SK-N-SH (cell line): ENCODE measurements at regions not wholly inside any gene's neighbourhood (a gene's known extent, or its start where the extent isn't known, plus 50 kb on each side); places are given as distances from the start of the nearest gene placed in this dataset.

Experiments used
- CTCF ChIA-PET: fragments of 300-600, 350-600 bp; formaldehyde crosslinking; extraction: SDS; loops from one replicate; lab custom pipeline; 2021; lab: Yijun Ruan, JAX
- POLR2A ChIA-PET: fragments of 350-600 bp; sonication (Branson Sonifier 250); formaldehyde crosslinking; extraction: SDS; loops from one replicate; lab custom pipeline; 2020; ENCODE audit warnings: antibody characterized with exemption, inconsistent platforms; lab: Yijun Ruan, JAX
- DNase-seq: peaks from one replicate; pipeline ENCODE4 v3.0.0; 2012
- H2AFZ ChIP-seq: fragments of 200-600 bp; sonication (generic); 2 replicates; pipeline ENCODE4 v1.8.1; 2016; ENCODE audit warnings: antibody characterized with exemption, mild to moderate bottlenecking, low read depth
- H3F3A ChIP-seq: fragments of 200-600 bp; sonication (generic); replicated peaks from 2 replicates; pipeline ENCODE3; 2016; ENCODE audit warnings: antibody characterized with exemption, mild to moderate bottlenecking; ENCODE audit not compliant: insufficient read depth
- H3K27ac ChIP-seq, 2 experiments: fragments of 200-500 bp in 1 of 2; fragments of 200-600 bp in 1 of 2; sonication (Bioruptor generic) in 1 of 2; sonication (generic), shearing (Covaris generic) in 1 of 2; 2 replicates each; pipeline versions ENCODE4 v1.5.1 to v1.6.1; 2014 to 2016; ENCODE audit warnings: low read depth in 2 of 2, inconsistent platforms in 1 of 2, low read length in 1 of 2, mild to moderate bottlenecking in 1 of 2, mixed read lengths in 1 of 2
- H3K27me3 ChIP-seq: fragments of 200-600 bp; sonication (generic), shearing (Covaris generic); 2 replicates; pipeline ENCODE4 v1.6.1; 2016; ENCODE audit warnings: mixed run types; ENCODE audit not compliant: insufficient read depth
- H3K36me3 ChIP-seq, 2 experiments: fragments of 200-500 bp in 1 of 2; fragments of 200-600 bp in 1 of 2; sonication (Bioruptor generic) in 1 of 2; sonication (generic) in 1 of 2; replicated peaks in 1 of 2; 2 replicates each; pipeline versions ENCODE3 to v1.5.1; 2014 to 2016; ENCODE audit warnings: low read length in 1 of 2, mild to moderate bottlenecking in 1 of 2; ENCODE audit not compliant: insufficient read depth in 2 of 2, control insufficient read depth in 1 of 2
- H3K4me1 ChIP-seq, 2 experiments: fragments of 200-500 bp in 1 of 2; fragments of 200-600 bp in 1 of 2; sonication (Bioruptor generic) in 1 of 2; sonication (generic), shearing (Covaris generic) in 1 of 2; 2 replicates each; pipeline versions ENCODE4 v1.5.1 to v1.6.1; 2014 to 2016; ENCODE audit warnings: low read depth in 1 of 2, low read length in 1 of 2, mixed run types in 1 of 2; ENCODE audit not compliant: insufficient read depth in 2 of 2, control insufficient read depth in 1 of 2
- H3K4me2 ChIP-seq: fragments of 200-600 bp; sonication (generic), shearing (Covaris generic); 2 replicates; pipeline ENCODE4 v1.6.1; 2017; ENCODE audit warnings: mixed run types
- H3K4me3 ChIP-seq, 2 experiments: fragments of 200-500 bp in 1 of 2; fragments of 200-600 bp in 1 of 2; sonication (Bioruptor generic) in 1 of 2; sonication (generic), shearing (Covaris generic) in 1 of 2; 2 replicates each; pipeline versions ENCODE4 v1.5.1 to v1.8.1; 2014 to 2016; ENCODE audit warnings: low read depth in 2 of 2, inconsistent platforms in 1 of 2, low read length in 1 of 2, mild to moderate bottlenecking in 1 of 2, mixed read lengths in 1 of 2, moderate library complexity in 1 of 2
- H3K79me2 ChIP-seq: fragments of 200-600 bp; sonication (generic); 2 replicates; pipeline ENCODE4 v1.8.1; 2017; ENCODE audit warnings: mild to moderate bottlenecking; ENCODE audit not compliant: insufficient read depth
- H3K9ac ChIP-seq: fragments of 200-600 bp; sonication (generic); 2 replicates; pipeline ENCODE4 v1.6.1; 2017; ENCODE audit warnings: mixed run types
- H3K9me2 ChIP-seq: fragments of 200-600 bp; sonication (generic); 2 replicates; pipeline ENCODE4 v1.6.1; 2017; ENCODE audit warnings: mixed run types
- H3K9me3 ChIP-seq: fragments of 200-600 bp; sonication (generic); 2 replicates; pipeline ENCODE4 v1.6.1; 2017; ENCODE audit warnings: mixed run types, mild to moderate bottlenecking, moderate library complexity
- H4K20me1 ChIP-seq: fragments of 200-600 bp; sonication (generic); 2 replicates; pipeline ENCODE4 v1.6.1; 2017; ENCODE audit warnings: mild to moderate bottlenecking, mixed run types; ENCODE audit not compliant: insufficient read depth
- ELF1 ChIP-seq: IDR thresholded peaks from 2 replicates; pipeline ENCODE4 v1.4.0; 2012
- FOXJ3 ChIP-seq: sonication (generic); formaldehyde crosslinking; IDR thresholded peaks from 2 replicates; pipeline ENCODE4 v1.5.1; 2020; ENCODE audit warnings: mild to moderate bottlenecking, missing genetic modification reagents
- FOXM1 ChIP-seq: IDR thresholded peaks from 2 replicates; pipeline ENCODE4 v1.4.0; 2012; ENCODE audit warnings: low read depth, mild to moderate bottlenecking
- GABPA ChIP-seq: IDR thresholded peaks from 2 replicates; pipeline ENCODE4 v1.4.0; 2012; ENCODE audit warnings: low read depth, mild to moderate bottlenecking
- JUND ChIP-seq: IDR thresholded peaks from 2 replicates; pipeline ENCODE4 v1.4.0; 2012
- MAX ChIP-seq: IDR thresholded peaks from 2 replicates; pipeline ENCODE4 v1.4.0; 2012; ENCODE audit warnings: low read depth
- MXI1 ChIP-seq: IDR thresholded peaks from 2 replicates; pipeline ENCODE4 v1.6.1; 2012; ENCODE audit warnings: mild to moderate bottlenecking, low read depth, low read length, improper control_type of control experiment
- NFIC ChIP-seq: IDR thresholded peaks from 2 replicates; pipeline ENCODE4 v1.4.0; 2012; ENCODE audit warnings: borderline replicate concordance
- NRF1 ChIP-seq: IDR thresholded peaks from 2 replicates; pipeline ENCODE4 v1.6.1; 2012; ENCODE audit warnings: low read depth, mild to moderate bottlenecking, low read length
- PBX3 ChIP-seq: IDR thresholded peaks from 2 replicates; pipeline ENCODE4; 2012
- POLR2AphosphoS5 ChIP-seq: IDR thresholded peaks from 2 replicates; pipeline ENCODE4 v1.6.1; 2012; ENCODE audit warnings: low read depth, low read length
- RAD21 ChIP-seq: IDR thresholded peaks from 2 replicates; pipeline ENCODE4 v1.6.1; 2012; ENCODE audit warnings: mild to moderate bottlenecking, low read length
- RCOR1 ChIP-seq: fragments of 150-350 bp; IDR thresholded peaks from 2 replicates; pipeline ENCODE4 v1.6.1; 2017; ENCODE audit warnings: antibody characterized with exemption, low read length
- REST ChIP-seq: IDR thresholded peaks from 2 replicates; pipeline ENCODE4 v1.6.1; 2012; ENCODE audit warnings: mild to moderate bottlenecking, low read depth, low read length, moderate library complexity
- RXRA ChIP-seq: IDR thresholded peaks from 2 replicates; pipeline ENCODE4 v1.4.0; 2012; ENCODE audit warnings: low read depth, mild to moderate bottlenecking, borderline replicate concordance
- SIN3A ChIP-seq: IDR thresholded peaks from 2 replicates; pipeline ENCODE4 v1.6.1; 2012; ENCODE audit warnings: low read depth, mild to moderate bottlenecking, low read length, moderate library complexity, borderline replicate concordance
- TAF1 ChIP-seq: IDR thresholded peaks from 2 replicates; pipeline ENCODE4 v1.6.1; 2012; ENCODE audit warnings: low read depth, mild to moderate bottlenecking, low read length, moderate library complexity, borderline replicate concordance
- TCF12 ChIP-seq: IDR thresholded peaks from 2 replicates; pipeline ENCODE4 v1.4.0; 2012
- TEAD4 ChIP-seq: IDR thresholded peaks from 2 replicates; pipeline ENCODE4 v1.4.0; 2012; ENCODE audit warnings: mild to moderate bottlenecking, borderline replicate concordance; ENCODE audit not compliant: insufficient read depth
- USF1 ChIP-seq: IDR thresholded peaks from 2 replicates; pipeline ENCODE4 v1.4.0; 2012; ENCODE audit warnings: low read depth, borderline replicate concordance
- USF2 ChIP-seq: fragments of 150-350 bp; IDR thresholded peaks from 2 replicates; pipeline ENCODE4 v1.6.1; 2017; ENCODE audit warnings: antibody characterized with exemption, low read length, low read depth, borderline replicate concordance
- WGBS: methylation state at CpG from one replicate; pipeline ENCODE4 v1.1.6; 2017; ENCODE audit warnings: low lambda C conversion rate; 5-methylcytosine and 5-hydroxymethylcytosine counted together

GRCh38 chr1:192263436-192263835 is 53.4 kb upstream of the RGS21 start (continued):
- TF ChIP-seq USF2 (no peak), MAX (no peak), REST (no peak), RAD21 (no peak), NRF1 (no peak), JUND (no peak), TAF1 (no peak)

- POLR2A ChIA-PET = no interaction called here
- 0% methylated on average over 1 of the region's 1 CpG for WGBS
- CTCF ChIA-PET = interaction anchor here (1.2 kb wide), 1 partner anchor 16 kb away, joined by 3 read pairs; no protein-coding TSS in a partner anchor
Measured at GRCh38 chr1:192265516-192266173, 51.1 kb upstream of the RGS21 start.

More at GRCh38 chr1:192265516-192266173, 51.1 kb upstream of the RGS21 start:
- no peak overlapping the region for H3K27ac ChIP-seq
- no peak for DNase-seq
- no peaks in the 10 kb centered on the region for H3K36me3 ChIP-seq
- no peaks in the 10 kb centered on the region for H3K4me1 ChIP-seq
- no peaks in the 10 kb centered on the region for H3K27me3 ChIP-seq
- TF ChIP-seq RXRA (no peak), USF1 (no peak), FOXM1 (no peak), NRF1 (no peak), TCF12 (no peak), FOXJ3 (CRISPR knock-in tag) (no peak), REST (no peak), NFIC (no peak), SIN3A (no peak), ELF1 (no peak), MXI1 (no peak), USF2 (no peak), POLR2AphosphoS5 (no peak), PBX3 (no peak), RCOR1 (no peak), GABPA (no peak), TEAD4 (no peak)
- no peaks in the 10 kb centered on the region for H3K9me3 ChIP-seq
- no peaks in the 10 kb centered on the region for H4K20me1 ChIP-seq
- no peak overlapping the region for H3K4me3 ChIP-seq
- H3K9me2 ChIP-seq = no peaks in the 10 kb centered on the region
- H2AFZ ChIP-seq = no peak overlapping the region
- no peaks in the 10 kb centered on the region for H3F3A ChIP-seq
- H3K79me2 ChIP-seq = no peaks in the 10 kb centered on the region
- no peak overlapping the region for H3K4me2 ChIP-seq
- no peak overlapping the region for H3K9ac ChIP-seq
